LNCaP clone FGC (cell line): ENCODE measurements at regions not wholly inside any gene's neighbourhood (a gene's known extent, or its start where the extent isn't known, plus 50 kb on each side); places are given as distances from the start of the nearest gene placed in this dataset.

Experiments used
- DNase-seq: peaks from one replicate; pipeline ENCODE4 v3.0.0-alpha.2; 2011; ENCODE audit warnings: low read depth
- H3K4me3 ChIP-seq: 2 replicates; pipeline ENCODE4 v1.5.1; 2011; ENCODE audit warnings: mild to moderate bottlenecking, low read depth, low read length, control low read depth
- TF ChIP-seq, protein P1 (sequence below): IDR thresholded peaks from 2 replicates; pipeline ENCODE4 v1.5.1; 2012; ENCODE audit warnings: mild to moderate bottlenecking; ENCODE audit not compliant: control insufficient read depth, insufficient read depth; ENCODE audit errors: extremely low read depth

DNA sequence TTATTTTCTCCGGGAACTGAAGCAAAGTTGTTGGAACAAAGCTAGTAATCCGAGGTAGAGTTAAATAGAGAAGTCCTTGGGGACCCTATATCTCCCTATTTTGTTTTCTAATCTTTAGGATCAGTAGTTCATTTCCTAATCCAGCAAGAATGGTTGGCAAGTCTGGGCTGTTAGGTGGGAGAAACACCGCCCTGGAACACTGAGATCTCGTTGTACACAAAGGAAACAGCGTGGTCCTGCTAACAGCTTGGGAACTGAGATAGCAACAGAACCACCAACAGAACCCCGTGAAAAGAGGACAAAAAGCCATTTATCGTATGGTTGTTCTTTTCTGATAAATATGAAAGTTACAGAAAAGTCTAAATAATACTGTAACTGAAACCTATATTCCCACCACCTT is 121.9 kb upstream of the CDC42BPA start:
- TF ChIP-seq, protein P1, sequence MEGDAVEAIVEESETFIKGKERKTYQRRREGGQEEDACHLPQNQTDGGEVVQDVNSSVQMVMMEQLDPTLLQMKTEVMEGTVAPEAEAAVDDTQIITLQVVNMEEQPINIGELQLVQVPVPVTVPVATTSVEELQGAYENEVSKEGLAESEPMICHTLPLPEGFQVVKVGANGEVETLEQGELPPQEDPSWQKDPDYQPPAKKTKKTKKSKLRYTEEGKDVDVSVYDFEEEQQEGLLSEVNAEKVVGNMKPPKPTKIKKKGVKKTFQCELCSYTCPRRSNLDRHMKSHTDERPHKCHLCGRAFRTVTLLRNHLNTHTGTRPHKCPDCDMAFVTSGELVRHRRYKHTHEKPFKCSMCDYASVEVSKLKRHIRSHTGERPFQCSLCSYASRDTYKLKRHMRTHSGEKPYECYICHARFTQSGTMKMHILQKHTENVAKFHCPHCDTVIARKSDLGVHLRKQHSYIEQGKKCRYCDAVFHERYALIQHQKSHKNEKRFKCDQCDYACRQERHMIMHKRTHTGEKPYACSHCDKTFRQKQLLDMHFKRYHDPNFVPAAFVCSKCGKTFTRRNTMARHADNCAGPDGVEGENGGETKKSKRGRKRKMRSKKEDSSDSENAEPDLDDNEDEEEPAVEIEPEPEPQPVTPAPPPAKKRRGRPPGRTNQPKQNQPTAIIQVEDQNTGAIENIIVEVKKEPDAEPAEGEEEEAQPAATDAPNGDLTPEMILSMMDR: no peak
- no peak overlapping the region for H3K4me3 ChIP-seq
- DNase-seq: no peak

DNA sequence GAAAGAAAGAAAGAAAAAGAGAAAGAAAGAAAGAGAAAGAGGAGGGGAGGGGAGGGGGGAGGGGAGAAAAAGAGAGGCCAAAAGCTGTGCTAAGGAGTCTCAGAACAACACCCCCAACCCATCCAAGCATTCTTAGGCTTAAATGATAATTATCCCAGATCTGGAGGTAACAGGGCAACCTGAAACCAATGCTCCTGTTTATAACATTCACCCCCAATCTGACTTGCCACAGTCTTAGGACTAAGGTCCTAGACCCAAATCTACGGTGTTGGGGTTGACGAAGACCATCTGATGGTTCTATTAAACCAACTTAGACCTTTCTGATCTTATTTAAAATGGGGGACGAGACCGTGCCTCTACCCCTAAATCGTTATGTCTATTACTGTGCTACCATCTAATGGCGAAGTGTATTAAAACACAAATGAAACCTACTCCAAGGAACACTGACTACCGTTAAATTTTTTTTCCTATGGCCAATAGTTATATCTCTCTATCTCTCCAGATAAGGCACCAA is 119.3 kb upstream of the CDC42BPA start:
- TF ChIP-seq, protein P1: peak; percentile 53
- no peak overlapping the region; the same call in 1 of the 2 replicates for H3K4me3 ChIP-seq
- no peak for DNase-seq

DNA sequence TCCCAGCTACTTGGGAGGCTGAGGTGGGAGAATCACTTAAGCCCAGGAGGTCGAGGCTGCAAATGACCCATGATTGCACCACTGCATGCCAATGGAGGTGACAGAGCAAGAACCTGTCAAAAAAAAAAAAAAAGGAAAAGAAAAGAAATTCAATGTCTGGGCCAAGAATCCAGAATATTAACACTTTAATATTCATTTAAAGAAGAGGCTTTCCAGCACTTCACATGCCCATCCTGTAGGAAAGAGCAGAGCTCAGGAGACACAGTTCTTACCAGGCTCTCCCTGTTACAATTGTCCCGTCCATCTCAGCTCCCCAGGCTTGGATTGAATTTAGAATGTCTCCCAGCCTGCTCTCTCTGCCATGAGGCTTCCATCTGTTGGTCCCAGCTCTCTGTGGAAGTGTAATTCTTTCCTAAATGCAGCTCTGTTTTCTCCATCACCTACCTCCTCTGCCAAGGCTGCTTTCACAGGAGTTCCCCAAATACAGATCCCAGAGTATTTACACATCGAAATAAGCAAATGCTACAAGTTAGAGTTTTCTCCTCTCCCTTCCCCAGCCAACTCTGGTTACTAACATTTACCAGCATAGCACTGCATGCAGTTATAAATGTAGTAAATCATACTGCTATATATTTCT is 116.6 kb upstream of the CDC42BPA start:
- TF ChIP-seq, protein P1: no peak
- DNase-seq: no peak
- H3K4me3 ChIP-seq: no peak overlapping the region

DNA sequence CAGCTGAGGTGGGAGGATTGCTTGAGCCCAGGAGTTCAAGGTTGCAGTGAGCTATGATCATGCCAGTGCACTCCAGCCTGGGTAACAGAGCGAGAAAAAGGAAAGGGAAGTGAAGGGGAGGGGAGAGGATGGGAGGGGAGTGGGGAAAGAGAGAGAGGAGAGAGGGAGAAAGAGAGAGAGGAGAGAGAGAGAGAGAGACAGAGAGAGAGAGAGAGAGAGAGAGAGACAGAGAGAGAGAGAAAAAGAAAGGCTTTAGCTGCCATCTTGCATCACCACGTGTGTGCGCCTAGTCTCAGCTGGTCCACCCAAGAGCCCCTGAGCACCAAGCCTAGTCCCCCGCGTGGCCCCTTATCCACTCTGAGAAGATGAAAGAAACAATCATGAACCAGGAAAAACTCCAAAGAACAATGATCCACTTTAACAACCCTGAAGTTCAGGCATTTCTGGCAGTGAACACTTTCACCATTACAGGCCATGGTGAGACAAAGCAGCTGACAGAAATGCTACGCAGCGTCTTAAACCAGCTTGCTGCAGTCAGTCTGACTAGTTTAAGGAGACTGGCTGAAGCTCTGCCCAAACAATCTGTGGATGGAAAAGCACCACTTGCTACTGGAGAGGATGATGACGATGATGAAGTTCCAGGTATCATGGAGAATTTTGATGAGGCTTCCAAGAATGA is 115.5 kb upstream of the CDC42BPA start:
- TF ChIP-seq, protein P1: no peak
- no peak overlapping the region for H3K4me3 ChIP-seq
- no peak for DNase-seq

DNA sequence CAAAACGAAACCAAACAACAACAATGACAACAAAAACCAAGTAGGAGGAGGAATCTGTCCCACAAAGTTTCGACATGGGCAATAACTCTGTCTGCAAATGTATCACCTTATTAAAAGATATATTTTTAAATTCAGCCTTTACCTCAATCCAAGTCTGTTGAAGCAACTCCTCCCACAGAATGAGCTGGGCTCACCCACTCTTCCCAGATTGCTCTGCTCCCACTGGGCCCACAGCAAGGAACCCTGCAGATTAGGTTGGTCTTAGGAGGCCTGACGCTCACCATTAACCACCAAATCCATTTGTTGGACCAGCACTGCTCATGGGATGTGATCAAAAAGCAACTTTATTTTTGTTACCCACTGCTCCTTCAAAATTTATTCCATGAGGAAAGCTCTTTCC is 114.7 kb upstream of the CDC42BPA start:
- TF ChIP-seq, protein P1: no peak
- DNase-seq: no peak
- H3K4me3 ChIP-seq: no peak overlapping the region

DNA sequence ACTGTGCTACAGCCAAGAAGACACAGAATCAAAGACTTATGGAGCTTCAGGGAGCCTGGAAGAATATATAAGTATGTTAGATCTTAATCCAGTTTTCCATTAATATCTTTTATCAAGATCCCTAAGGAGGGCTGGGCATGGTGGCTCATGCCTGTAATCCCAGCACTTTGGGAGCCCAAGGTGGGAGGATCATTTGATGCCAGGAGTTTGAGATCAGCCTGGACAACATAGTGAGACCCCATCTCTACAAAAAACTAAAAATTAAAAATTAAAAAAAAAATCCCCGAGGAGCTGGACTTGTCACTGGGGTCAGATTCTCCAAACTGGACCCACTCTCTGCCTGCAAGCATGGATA is 113.9 kb upstream of the CDC42BPA start:
- no peak for DNase-seq
- no peak overlapping the region for H3K4me3 ChIP-seq
- TF ChIP-seq, protein P1: no peak
